ENCODE measurements at regions not wholly inside any gene's neighbourhood (a gene's known extent, or its start where the extent isn't known, plus 50 kb on each side); places are given as distances from the start of the nearest gene placed in this dataset.

DNA sequence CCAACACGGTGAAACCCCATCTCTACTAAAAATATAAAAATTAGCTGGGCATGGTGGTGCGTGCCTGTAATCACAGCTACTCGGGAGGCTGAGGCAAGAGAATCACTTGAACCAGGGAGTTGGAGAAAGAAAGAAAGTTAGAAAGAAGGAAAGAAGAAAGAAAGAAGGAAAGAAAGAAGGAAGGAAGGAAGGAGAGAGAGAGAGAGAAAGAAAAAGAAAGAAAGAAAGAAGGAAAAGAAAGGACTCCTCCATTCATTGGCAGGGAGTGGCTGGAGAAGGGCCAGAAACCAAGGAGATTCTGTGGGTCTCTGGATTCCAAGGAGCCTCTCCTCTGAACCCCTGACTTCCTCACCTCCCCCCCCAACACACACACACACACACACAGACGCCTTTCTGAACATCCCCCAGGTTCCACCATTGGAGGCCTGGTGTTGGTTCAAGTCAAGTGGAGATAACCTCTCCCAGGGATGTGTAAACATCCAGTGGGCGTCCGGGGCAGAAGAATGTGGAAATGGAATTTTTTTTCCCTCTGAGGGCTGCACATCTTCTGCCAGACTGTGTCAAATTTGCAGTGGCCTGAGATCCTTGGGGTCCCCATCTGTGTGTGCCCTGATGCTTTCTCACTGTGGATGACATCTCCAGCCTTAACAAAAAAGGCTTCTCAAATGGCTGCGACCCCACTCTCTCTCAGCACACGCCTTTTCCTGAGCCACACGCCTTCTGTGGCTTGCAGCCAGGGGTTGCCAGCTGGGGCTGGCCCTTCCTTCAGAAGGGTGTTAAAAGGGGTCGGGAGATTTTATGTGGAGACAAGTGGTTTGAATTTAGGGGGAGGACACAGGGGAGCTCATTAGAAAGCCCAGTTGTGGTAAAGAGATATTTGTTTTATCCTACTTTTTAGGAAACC, 109.3 kb upstream of the HAND1 start:
- no peak for DNase-seq

- no peak for DNase-seq
These were observed 105.7 kb upstream of the HAND1 start for GRCh38 chr5:154583671-154584177.

- no peak for DNase-seq
These were observed 102.4 kb upstream of the HAND1 start for GRCh38 chr5:154580422-154580821.

DNA sequence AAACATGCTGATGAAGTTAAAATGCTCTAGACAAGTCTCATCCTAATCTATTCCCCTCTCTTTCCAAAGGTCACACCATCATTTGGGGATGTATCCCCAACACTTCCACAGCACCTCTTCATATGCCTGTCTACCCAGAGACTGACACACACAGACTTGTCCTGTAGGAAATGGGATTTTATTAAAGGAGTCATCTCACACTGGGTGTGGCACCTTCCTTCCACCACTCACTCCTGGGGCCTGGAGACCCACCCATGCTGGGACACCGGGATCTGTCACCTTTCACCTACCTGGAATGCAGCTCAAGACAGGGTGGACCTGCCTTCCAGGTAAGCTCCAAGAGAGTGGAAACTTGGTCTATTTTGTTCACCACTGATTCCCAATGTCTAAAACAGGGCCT, 99.4 kb upstream of the HAND1 start:
- DNase-seq = no peak

DNA sequence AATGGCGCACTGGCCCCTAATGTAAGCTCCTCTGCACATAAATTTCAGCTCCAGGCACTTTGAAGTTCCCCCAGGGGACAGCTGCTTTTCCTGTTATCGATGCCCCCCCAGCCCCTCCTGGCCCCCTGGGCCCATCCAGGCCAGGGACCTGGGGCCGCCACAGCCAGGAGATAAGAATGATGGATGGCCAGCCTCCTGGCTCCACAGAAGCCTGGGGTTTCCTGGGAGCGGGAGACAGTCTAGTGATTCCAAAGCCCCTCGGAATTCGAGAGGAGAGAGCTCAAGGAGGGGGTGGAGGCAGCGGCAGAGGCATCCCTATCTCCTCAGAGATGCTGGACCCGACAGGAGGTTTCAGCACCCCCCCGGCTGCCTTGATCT, 98.4 kb upstream of the HAND1 start:
- DNase-seq = no peak

GRCh38 chr5:154575546-154576428, 97.8 kb upstream of the HAND1 start:
- DNase-seq = no peak

DNA sequence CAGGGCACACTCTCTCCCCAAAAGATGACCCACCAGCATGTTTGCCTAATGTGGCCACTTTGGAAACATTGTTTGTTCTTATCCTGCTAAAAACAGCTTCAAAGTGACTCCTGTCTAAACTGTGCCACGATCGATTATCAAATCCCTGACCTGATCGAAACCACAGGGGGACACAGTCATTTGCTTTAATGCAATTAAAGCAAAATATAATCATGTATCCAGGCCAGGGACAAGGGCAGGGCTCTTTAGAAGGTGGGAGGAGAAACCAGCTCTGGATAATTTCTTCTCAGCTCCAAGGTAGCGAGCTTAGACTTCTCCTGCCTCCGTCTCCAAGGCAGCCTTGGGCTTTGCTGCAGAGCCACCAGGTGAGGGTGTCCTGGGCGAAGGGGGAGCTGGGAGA, 95.0 kb upstream of the HAND1 start:
- DNase-seq = no peak

DNA sequence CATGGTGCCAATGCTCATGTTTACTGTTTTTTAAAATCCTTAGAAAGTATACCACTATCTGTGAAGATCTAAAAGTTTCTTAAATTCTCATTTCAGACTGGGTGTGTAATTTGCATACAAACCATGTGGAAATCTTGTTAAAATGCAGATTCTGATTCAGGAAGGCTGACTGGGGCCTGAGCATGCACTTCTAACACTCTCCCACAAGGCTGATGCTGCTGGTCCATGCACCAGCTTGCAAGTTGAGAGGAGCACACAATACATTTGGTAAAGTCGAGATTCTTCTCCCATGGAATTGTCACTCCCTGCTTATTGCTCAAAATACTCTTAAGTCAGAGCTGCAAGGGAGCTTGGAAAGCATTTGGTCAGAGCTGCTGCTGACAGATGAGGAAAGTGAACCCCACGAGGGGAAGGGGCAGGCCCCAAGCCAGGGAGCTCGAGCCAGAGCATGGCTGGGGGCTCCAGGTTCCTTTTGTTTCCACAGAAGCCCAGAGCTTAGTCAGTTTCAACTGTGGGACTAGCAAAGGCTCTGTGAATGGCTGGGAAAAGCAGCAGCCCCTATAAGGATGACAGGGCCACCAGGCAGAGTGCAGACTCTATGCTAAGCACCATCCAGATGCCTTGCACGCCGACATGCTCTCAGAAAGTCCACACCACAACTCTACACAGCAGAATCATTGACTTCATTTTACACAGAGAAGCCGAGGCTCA, 93.5 kb upstream of the HAND1 start:
- DNase-seq = no peak

- DNase-seq = no peak
These were observed 92.7 kb upstream of the HAND1 start for GRCh38 chr5:154570572-154571324.

- DNase-seq = no peak
These were observed 90.6 kb upstream of the HAND1 start for GRCh38 chr5:154568589-154568988.

DNA sequence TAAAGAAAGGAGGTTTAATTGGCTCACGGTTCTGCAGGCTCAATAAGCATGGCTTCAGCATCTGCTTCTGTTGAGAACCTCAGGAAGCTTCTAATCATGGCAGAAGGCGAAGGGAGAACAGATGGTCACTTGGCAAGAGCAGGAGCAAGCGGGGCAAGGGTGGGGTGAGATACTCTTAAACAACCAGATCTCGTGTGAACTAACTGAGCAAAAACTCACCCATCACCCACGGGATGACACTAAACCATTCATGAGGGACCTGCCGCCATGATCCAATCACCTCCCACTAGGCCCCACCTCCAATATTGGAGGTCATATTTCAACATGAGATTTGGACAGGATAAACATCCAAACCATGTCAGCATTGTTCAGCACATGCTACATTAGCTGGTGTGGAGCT, 89.1 kb upstream of the HAND1 start:
- no peak for DNase-seq

GRCh38 chr5:154566146-154566680, 88.2 kb upstream of the HAND1 start:
- DNase-seq = no peak

GRCh38 chr5:154565123-154565522, 87.1 kb upstream of the HAND1 start:
- DNase-seq = no peak

DNA sequence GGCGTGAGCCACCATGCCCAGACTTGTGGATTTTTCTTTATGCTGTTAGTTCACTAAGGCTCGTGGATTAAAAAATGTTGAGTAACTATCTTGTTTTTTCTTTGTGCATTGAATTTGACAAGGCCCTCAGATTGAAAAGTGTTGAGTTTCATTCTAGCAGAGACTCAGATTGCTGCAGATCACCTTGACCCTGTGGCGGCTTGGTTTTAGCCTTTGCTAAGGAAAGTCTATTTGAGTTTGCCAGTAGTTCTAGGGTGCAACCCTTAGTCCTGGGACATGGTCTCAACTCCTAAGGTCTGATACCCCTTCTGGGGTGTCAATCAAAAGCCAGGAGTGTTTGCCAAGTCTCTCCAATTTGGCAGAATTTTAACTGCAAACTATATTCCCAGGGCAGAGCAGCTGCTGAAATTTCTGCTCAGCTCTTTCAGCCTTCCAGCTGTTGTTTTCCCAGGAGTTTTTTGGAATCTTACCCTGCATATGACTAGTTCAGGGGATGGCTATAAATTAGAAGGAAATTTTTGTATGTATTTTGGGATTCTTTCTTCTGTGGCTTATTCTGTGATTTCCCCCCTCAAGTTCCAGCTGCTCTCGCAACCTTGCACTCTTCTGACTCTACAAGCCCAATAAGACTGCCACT, 84.3 kb upstream of the HAND1 start:
- no peak for DNase-seq

GRCh38 chr5:154559398-154560276, 81.6 kb upstream of the HAND1 start:
- no peak for DNase-seq

GRCh38 chr5:154557548-154557947, 79.5 kb upstream of the HAND1 start:
- DNase-seq = no peak

DNA sequence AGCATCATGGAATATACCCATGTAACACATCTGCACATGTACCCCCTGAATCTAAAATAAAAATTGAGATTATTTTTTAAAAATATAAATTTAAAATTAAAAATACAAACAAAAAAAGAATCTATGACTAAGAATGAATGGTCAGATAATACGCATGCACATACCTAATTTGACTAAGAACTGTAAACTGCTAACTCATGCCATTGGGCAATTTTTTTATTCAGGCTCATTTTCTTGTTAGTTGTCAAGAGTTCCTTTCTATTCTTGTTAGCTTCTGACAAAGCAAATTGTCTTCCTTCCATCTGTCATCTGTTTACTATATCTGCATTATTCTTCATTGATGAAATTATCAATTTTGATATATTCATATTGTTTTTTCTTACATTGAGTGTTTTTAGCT, 69.5 kb upstream of the HAND1 start:
- no peak for DNase-seq

DNA sequence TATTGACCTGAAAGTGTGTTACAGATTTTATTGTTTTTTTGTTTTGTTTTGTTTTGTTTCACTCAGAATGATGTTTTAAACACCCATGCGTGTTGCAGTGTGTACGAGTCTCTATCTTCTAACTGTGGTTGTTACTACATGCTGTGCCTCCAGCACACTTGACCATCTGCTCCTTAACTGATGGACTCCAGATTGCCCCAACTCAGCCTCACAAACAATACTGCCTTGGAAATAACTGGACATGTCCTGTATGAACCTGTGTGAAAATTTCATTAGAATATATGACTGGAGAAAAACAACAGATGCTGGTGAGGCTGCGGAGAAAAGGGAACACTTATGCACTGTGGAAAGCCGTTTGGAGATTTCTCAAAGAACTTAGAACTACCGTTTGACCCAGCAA, 68.7 kb upstream of the HAND1 start:
- DNase-seq = no peak

GRCh38 chr5:154544646-154545045, 66.6 kb upstream of the HAND1 start:
- DNase-seq = no peak

- no peak for DNase-seq
These were observed 65.4 kb upstream of the HAND1 start for GRCh38 chr5:154543380-154543779.

DNA sequence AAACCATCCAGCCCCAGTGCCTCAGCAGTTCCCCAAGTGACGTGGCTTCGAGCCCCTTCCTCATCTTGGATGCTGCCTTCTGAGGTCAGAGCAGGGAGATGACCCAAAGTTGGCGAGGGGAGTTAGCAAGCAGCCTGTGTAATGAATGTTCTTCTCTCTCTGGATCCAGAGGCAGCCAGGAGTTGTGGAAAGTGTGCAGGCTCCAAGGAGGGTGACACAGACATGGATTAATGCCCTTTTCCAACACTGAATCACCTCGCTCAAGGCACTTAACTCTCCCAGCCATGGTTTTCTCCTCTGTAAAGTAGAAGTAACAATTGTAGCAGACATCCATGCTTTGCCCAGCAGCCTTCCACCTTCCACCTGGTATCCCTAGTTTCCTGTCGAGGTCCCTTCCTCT, 64.6 kb upstream of the HAND1 start:
- DNase-seq = no peak
